ENCODE measurements at regions not wholly inside any gene's neighbourhood (a gene's known extent, or its start where the extent isn't known, plus 50 kb on each side); places are given as distances from the start of the nearest gene placed in this dataset.
A peak's percentile ranks its signal among the peaks of the same experiment; 100 is the strongest.

- DNase-seq (ENCODE audit: low read depth in 2 of 2), result no peak
Measured at GRCh38 chr12:75728826-75729225, 217.4 kb upstream of the KRR1 start.

GRCh38 chr12:75727577-75727976, 216.2 kb upstream of the KRR1 start:
- DNase-seq (ENCODE audit: low read depth in 2 of 2), result no peak

- no peak for DNase-seq (ENCODE audit: low read depth in 2 of 2)
Measured at GRCh38 chr12:75725521-75726111, 214.2 kb upstream of the KRR1 start.

- DNase-seq (ENCODE audit: low read depth in 2 of 2), result no peak
Measured at GRCh38 chr12:75724928-75725312, 213.5 kb upstream of the KRR1 start.

- DNase-seq (ENCODE audit: low read depth in 2 of 2), result no peak
Measured at GRCh38 chr12:75724307-75724927, 213.0 kb upstream of the KRR1 start.

GRCh38 chr12:75722714-75723200, 211.3 kb upstream of the KRR1 start:
- peak in 1 of 2 donors; percentile 17 for DNase-seq (ENCODE audit: low read depth in 2 of 2)

- DNase-seq (ENCODE audit: low read depth in 2 of 2), result no peak
Measured at GRCh38 chr12:75721796-75722195, 210.4 kb upstream of the KRR1 start.

- DNase-seq (ENCODE audit: low read depth in 2 of 2), result no peak
Measured at GRCh38 chr12:75720812-75721641, 209.6 kb upstream of the KRR1 start.

- DNase-seq (ENCODE audit: low read depth in 2 of 2), result no peak
Measured at GRCh38 chr12:75717902-75718301, 206.5 kb upstream of the KRR1 start.

- DNase-seq (ENCODE audit: low read depth in 2 of 2), result no peak
Measured at GRCh38 chr12:75716291-75717025, 205.0 kb upstream of the KRR1 start.

- no peak for DNase-seq (ENCODE audit: low read depth in 2 of 2)
Measured at GRCh38 chr12:75715682-75716081, 204.3 kb upstream of the KRR1 start.

- no peak for DNase-seq (ENCODE audit: low read depth in 2 of 2)
Measured at GRCh38 chr12:75715323-75715644, 203.9 kb upstream of the KRR1 start.

GRCh38 chr12:75714462-75715322, 203.3 kb upstream of the KRR1 start:
- DNase-seq (ENCODE audit: low read depth in 2 of 2), result no peak

GRCh38 chr12:75713434-75713833, 202.0 kb upstream of the KRR1 start:
- no peak for DNase-seq (ENCODE audit: low read depth in 2 of 2)

GRCh38 chr12:75712223-75712622, 200.8 kb upstream of the KRR1 start:
- DNase-seq (ENCODE audit: low read depth in 2 of 2), result no peak

- DNase-seq (ENCODE audit: low read depth in 2 of 2), result no peak
Measured at GRCh38 chr12:75711271-75711670, 199.9 kb upstream of the KRR1 start.

- DNase-seq (ENCODE audit: low read depth in 2 of 2), result no peak
Measured at GRCh38 chr12:75710361-75711069, 199.1 kb upstream of the KRR1 start.

- DNase-seq (ENCODE audit: low read depth in 2 of 2), result no peak
Measured at GRCh38 chr12:75709503-75709902, 198.1 kb upstream of the KRR1 start.

- DNase-seq (ENCODE audit: low read depth in 2 of 2), result no peak
Measured at GRCh38 chr12:75708802-75709201, 197.4 kb upstream of the KRR1 start.

GRCh38 chr12:75707983-75708382, 196.6 kb upstream of the KRR1 start:
- no peak for DNase-seq (ENCODE audit: low read depth in 2 of 2)

Measured in activated CD4-positive, alpha-beta T cell treated with anti-CD3 and anti-CD28 coated beads for 24 hours (primary cell).